ENCODE measurements at regions not wholly inside any gene's neighbourhood (a gene's known extent, or its start where the extent isn't known, plus 50 kb on each side); places are given as distances from the start of the nearest gene placed in this dataset.

DNA sequence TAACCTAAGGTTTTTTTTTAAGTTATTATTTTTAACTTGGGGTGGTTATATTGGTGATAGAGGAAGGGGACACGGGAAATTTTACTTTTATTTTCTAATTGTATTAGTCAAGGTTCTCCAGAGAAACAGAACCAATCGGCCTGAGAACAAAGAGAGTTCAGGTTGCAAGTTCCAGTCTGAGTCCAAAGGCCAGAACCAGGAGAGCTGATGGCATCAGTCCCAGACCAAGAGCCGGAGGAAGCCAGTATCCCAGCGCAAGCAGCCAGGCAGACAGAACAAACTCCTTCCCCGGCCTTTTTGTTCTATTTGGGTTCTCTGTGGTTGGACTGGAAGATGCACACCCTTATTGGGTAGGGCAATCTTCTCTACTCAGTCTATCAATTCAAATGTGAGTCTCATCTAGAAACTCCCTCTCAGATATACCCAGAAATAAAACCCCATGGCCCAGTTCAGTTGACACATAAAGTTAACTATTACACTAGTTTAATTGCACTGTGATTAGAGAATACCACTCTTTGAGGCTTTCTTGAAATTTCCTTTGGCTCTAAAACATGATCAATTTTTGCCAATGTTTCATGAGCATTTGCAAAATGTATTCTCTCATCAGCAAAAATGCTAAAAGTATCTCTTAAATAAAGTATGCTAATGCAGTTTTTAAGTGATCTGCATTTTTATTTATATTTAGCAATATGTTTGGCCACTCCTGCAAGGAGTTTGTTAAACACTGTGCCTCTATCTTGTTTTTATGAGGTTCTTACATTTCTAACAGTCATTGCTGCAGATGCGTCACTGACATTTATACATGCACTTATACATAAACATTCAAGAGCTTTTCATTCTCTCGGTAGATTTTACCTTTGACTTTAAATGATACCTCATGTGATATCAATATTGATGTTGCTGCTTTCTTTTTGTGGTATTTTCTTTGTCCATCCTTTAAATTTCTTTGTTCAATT, 103.2 kb upstream of the SSTR4 start:
- TF ChIP-seq, protein P1, sequence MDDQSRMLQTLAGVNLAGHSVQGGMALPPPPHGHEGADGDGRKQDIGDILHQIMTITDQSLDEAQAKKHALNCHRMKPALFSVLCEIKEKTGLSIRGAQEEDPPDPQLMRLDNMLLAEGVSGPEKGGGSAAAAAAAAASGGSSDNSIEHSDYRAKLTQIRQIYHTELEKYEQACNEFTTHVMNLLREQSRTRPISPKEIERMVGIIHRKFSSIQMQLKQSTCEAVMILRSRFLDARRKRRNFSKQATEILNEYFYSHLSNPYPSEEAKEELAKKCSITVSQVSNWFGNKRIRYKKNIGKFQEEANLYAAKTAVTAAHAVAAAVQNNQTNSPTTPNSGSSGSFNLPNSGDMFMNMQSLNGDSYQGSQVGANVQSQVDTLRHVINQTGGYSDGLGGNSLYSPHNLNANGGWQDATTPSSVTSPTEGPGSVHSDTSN (IDR thresholded peaks at IDR 0.05) = no peak
- TF ChIP-seq, protein P2, sequence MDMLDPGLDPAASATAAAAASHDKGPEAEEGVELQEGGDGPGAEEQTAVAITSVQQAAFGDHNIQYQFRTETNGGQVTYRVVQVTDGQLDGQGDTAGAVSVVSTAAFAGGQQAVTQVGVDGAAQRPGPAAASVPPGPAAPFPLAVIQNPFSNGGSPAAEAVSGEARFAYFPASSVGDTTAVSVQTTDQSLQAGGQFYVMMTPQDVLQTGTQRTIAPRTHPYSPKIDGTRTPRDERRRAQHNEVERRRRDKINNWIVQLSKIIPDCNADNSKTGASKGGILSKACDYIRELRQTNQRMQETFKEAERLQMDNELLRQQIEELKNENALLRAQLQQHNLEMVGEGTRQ (IDR thresholded peaks at IDR 0.05; ENCODE audit: borderline replicate concordance, low read depth, low read length) = no peak
- TF ChIP-seq FOXM1 (IDR thresholded peaks at IDR 0.05; ENCODE audit: low read depth) = no peak
- TF ChIP-seq CTCF (IDR thresholded peaks at IDR 0.05) = no peak
- no peak for TF ChIP-seq CHD2 (IDR thresholded peaks at IDR 0.05; ENCODE audit: low read length, partially characterized antibody)
- no peak for TF ChIP-seq POLR2AphosphoS5 (IDR thresholded peaks at IDR 0.05; ENCODE audit: low read depth, low read length)
- no peak for TF ChIP-seq EP300 (IDR thresholded peaks at IDR 0.05; ENCODE audit: borderline replicate concordance in 1 of 2, low read depth in 1 of 2, low read length in 1 of 2)
- TF ChIP-seq RAD21 (IDR thresholded peaks at IDR 0.05; ENCODE audit: low read length) = no peak

Measured in SK-N-SH (cell line).